Lung (tissue), 11 donors: ENCODE measurements at regions not wholly inside any gene's neighbourhood (a gene's known extent, or its start where the extent isn't known, plus 50 kb on each side); places are given as distances from the start of the nearest gene placed in this dataset.

Experiments
- ATAC-seq: fragments of 200-7000 bp; cut with Tn5 transposase; one replicate; pipeline ENCODE4 v1.9.1; 2020; ENCODE audit warnings: moderate number of reproducible peaks; ENCODE audit not compliant: insufficient read depth, low FRiP score
- DNase-seq, 3 donors: peaks; one replicate each; pipeline ENCODE4 v3.0.0-alpha.2; 2013 to 2017
- H3K27ac ChIP-seq, 2 donors: one replicate each; pipeline ENCODE4 v1.5.1; 2013; ENCODE audit warnings: mild to moderate bottlenecking in 2 of 2, moderate library complexity in 2 of 2, control low read depth in 1 of 2, inconsistent platforms in 1 of 2, low read depth in 1 of 2, low read length in 1 of 2
- H3K27me3 ChIP-seq, 3 donors: one replicate each; pipeline ENCODE4 v1.5.1; 2013; ENCODE audit warnings: low read length in 2 of 3; ENCODE audit not compliant: control insufficient read depth in 3 of 3, insufficient read depth in 3 of 3
- H3K36me3 ChIP-seq, 4 donors: one replicate each; pipeline ENCODE4 v1.5.1; 2013; ENCODE audit warnings: low read length in 4 of 4, mild to moderate bottlenecking in 1 of 4, moderate library complexity in 1 of 4; ENCODE audit not compliant: control insufficient read depth in 4 of 4, insufficient read depth in 4 of 4
- H3K4me1 ChIP-seq, 5 donors: one replicate each; pipeline ENCODE4 v1.5.1; 2013; ENCODE audit warnings: low read length in 5 of 5, mild to moderate bottlenecking in 2 of 5, moderate library complexity in 1 of 5; ENCODE audit not compliant: control insufficient read depth in 5 of 5, insufficient read depth in 5 of 5
- H3K4me3 ChIP-seq: one replicate; pipeline ENCODE4 v1.5.1; 2013; ENCODE audit warnings: mild to moderate bottlenecking, control low read depth, moderate library complexity
- H3K9ac ChIP-seq, 2 donors: one replicate each; pipeline ENCODE4 v1.5.1; 2013; ENCODE audit warnings: low read length in 2 of 2, control low read depth in 1 of 2; ENCODE audit not compliant: insufficient read depth in 1 of 2
- H3K9me3 ChIP-seq, 4 donors: one replicate each; pipeline ENCODE4 v1.5.1; 2013; ENCODE audit warnings: low read length in 3 of 4, mild to moderate bottlenecking in 1 of 4, moderate library complexity in 1 of 4; ENCODE audit not compliant: control insufficient read depth in 4 of 4, insufficient read depth in 3 of 4
- WGBS, 2 donors: extraction: QIAGEN DNeasy Blood & Tissue Kit; methylation state at CpG; one replicate each; pipeline ENCODE4 v1.1.7; 2013; 5-methylcytosine and 5-hydroxymethylcytosine counted together
- TF ChIP-seq, protein P1 (sequence below): IDR thresholded peaks from 2 replicates; pipeline ENCODE4 v1.5.1; 2012; ENCODE audit warnings: mild to moderate bottlenecking; ENCODE audit errors: control extremely low read depth, extremely low read depth
- donor health status: control.
- donor health status: control.
- donor health status: Bipolar disorder and iron deficiency.
- donor health status: healthy.
- donor health status: DM: yes; HTN: yes; CAD: no.

DNA sequence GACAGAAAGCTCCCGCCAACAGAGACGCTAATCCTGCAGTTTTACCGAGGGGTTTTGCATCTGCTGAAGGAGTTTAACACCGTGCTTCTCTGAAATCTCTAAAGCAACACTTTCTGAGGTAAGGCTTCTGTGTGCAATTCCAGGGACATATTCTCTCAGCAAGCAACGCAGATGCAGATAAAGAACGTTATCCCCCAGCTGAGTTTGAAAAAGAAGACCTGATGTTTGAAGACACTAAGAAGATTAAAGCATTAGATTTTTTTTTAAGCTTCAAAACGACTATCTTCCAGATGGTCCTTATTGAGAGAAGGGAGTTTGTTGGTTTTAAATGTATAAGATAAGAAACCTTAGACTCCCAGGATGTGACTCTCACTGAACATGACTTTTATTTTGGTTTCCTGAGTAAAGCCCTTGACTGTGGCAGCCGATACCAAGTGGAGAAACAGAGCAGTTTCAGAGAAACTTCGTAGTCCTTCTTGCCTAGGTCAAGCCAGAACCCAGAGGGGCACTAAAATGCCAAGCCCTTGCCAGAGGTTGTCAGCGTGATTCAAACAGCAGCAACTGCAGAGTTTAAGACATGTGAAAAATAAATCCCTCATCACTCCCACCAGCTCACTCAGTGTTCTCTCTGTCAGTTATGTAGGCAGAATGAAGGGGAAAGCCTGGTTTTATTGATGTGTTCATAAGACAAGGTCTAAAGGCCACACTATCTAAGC, 353.3 kb upstream of the CNR1 start:
- Histone ChIP-seq H3K4me1 (no peaks in the 10 kb centered on the region), H3K27me3 (no peaks in the 10 kb centered on the region), H3K36me3 (no peaks in the 10 kb centered on the region), H3K9me3 (peaks cover 0 to 8% (median 0%) of the 10 kb centered on the region in 4 donors), H3K4me3 (no peak overlapping the region), H3K9ac (no peak overlapping the region), H3K27ac (no peak overlapping the region)
- TF ChIP-seq, protein P1, sequence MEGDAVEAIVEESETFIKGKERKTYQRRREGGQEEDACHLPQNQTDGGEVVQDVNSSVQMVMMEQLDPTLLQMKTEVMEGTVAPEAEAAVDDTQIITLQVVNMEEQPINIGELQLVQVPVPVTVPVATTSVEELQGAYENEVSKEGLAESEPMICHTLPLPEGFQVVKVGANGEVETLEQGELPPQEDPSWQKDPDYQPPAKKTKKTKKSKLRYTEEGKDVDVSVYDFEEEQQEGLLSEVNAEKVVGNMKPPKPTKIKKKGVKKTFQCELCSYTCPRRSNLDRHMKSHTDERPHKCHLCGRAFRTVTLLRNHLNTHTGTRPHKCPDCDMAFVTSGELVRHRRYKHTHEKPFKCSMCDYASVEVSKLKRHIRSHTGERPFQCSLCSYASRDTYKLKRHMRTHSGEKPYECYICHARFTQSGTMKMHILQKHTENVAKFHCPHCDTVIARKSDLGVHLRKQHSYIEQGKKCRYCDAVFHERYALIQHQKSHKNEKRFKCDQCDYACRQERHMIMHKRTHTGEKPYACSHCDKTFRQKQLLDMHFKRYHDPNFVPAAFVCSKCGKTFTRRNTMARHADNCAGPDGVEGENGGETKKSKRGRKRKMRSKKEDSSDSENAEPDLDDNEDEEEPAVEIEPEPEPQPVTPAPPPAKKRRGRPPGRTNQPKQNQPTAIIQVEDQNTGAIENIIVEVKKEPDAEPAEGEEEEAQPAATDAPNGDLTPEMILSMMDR = no peak
- ATAC-seq (no peak), DNase-seq (no peak)
- WGBS, 2 donors = 43 to 64% methylated on average over 10 of the region's 10 CpGs

GRCh38 chr6:88517737-88518136, 351.6 kb upstream of the CNR1 start:
- DNase-seq = no peak

GRCh38 chr6:88513920-88514319, 347.8 kb upstream of the CNR1 start:
- no peaks in the 10 kb centered on the region for H3K27me3 ChIP-seq
- no peak overlapping the region for H3K27ac ChIP-seq
- ATAC-seq (no peak), DNase-seq (no peak)
- TF ChIP-seq, protein P1 = no peak
- H3K9me3 ChIP-seq = peaks cover 0 to 5% (median 2%) of the 10 kb centered on the region in 4 donors
- no peaks in the 10 kb centered on the region for H3K36me3 ChIP-seq
- WGBS, 2 donors = 81 to 85% methylated on average over 4 of the region's 4 CpGs
- no peaks in the 10 kb centered on the region for H3K4me1 ChIP-seq
- H3K9ac ChIP-seq = no peak overlapping the region
- no peak overlapping the region for H3K4me3 ChIP-seq

More at GRCh38 chr6:88517737-88518136, 351.6 kb upstream of the CNR1 start:
- H3K4me3 ChIP-seq = no peak overlapping the region
- peaks cover 0 to 8% (median 2%) of the 10 kb centered on the region in 4 donors for H3K9me3 ChIP-seq
- H3K9ac ChIP-seq = no peak overlapping the region
- no peaks in the 10 kb centered on the region for H3K36me3 ChIP-seq
- no peak for ATAC-seq
- H3K27me3 ChIP-seq = no peaks in the 10 kb centered on the region
- 58 to 72% methylated on average over 3 of the region's 3 CpGs for WGBS, 2 donors
- H3K4me1 ChIP-seq = no peaks in the 10 kb centered on the region
- H3K27ac ChIP-seq = no peak overlapping the region
- TF ChIP-seq, protein P1 = no peak

DNA sequence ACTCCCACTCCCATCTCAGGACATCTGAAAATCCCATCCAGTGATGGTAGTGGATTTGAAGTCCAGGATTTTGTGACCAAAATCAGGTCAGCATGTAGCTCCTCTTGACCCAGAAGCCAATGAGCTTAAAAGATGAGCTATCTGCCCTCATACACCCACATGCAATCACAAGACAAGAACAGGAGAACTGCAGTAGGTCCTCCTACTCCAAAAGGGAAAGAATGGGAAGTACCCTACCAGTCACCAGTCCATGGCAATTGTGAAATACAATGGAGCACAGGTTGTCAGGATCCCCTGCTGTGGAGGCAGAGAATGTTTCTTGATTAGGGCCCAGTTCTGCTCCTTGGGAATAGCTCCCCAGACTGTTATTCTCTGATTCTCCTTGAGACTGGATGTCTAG, 347.3 kb upstream of the CNR1 start:
- Histone ChIP-seq H3K27ac (no peak overlapping the region), H3K36me3 (no peaks in the 10 kb centered on the region), H3K27me3 (no peaks in the 10 kb centered on the region), H3K4me3 (no peak overlapping the region), H3K9me3 (peaks cover 0 to 5% (median 2%) of the 10 kb centered on the region in 4 donors), H3K9ac (no peak overlapping the region), H3K4me1 (no peaks in the 10 kb centered on the region)
- TF ChIP-seq, protein P1 = no peak
- ATAC-seq (no peak), DNase-seq (no peak)
